22Rv1 (cell line): ENCODE measurements at regions not wholly inside any gene's neighbourhood (a gene's known extent, or its start where the extent isn't known, plus 50 kb on each side); places are given as distances from the start of the nearest gene placed in this dataset.
"Not testable (repeated sequence)": the region's sequence is repeated elsewhere in the genome, so short reads cannot be mapped to it uniquely, and the experiment has no call there.

ENCODE experiments used
- ZFX ChIP-seq: fragments of 450-650 bp; IDR thresholded peaks from 2 replicates; pipeline ENCODE4 v1.6.1; 2017; ENCODE audit warnings: antibody characterized with exemption, borderline replicate concordance
- TF ChIP-seq, protein P1 (sequence below): fragments of 450-650 bp; IDR thresholded peaks from 2 replicates; pipeline ENCODE4 v1.5.1; 2017; ENCODE audit warnings: mild to moderate bottlenecking

DNA sequence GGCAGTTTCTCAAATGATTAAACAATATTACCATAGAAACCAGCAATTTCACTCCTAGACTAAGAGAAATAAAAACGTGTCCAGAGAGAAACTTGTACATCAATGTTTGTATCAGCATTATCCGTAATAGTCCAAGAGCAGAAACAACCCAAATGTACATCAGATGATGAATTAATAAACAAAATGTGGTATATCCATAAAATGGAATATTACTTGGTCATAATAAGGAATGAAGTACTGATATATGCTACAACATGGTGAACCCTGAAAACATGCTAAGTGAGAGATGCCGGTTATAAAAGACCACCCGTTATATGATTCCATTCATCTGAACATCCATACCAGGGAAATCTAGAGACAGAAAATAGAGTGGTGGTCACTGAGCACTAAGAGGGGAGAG, 167.3 kb upstream of the KCTD7 start:
- TF ChIP-seq, protein P1, sequence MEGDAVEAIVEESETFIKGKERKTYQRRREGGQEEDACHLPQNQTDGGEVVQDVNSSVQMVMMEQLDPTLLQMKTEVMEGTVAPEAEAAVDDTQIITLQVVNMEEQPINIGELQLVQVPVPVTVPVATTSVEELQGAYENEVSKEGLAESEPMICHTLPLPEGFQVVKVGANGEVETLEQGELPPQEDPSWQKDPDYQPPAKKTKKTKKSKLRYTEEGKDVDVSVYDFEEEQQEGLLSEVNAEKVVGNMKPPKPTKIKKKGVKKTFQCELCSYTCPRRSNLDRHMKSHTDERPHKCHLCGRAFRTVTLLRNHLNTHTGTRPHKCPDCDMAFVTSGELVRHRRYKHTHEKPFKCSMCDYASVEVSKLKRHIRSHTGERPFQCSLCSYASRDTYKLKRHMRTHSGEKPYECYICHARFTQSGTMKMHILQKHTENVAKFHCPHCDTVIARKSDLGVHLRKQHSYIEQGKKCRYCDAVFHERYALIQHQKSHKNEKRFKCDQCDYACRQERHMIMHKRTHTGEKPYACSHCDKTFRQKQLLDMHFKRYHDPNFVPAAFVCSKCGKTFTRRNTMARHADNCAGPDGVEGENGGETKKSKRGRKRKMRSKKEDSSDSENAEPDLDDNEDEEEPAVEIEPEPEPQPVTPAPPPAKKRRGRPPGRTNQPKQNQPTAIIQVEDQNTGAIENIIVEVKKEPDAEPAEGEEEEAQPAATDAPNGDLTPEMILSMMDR = not testable (repeated sequence)
- TF ChIP-seq ZFX = not testable (repeated sequence)
